K562 (cell line): ENCODE measurements at regions not wholly inside any gene's neighbourhood (a gene's known extent, or its start where the extent isn't known, plus 50 kb on each side); places are given as distances from the start of the nearest gene placed in this dataset.

Source experiments
- GABPB2 ChIP-seq: fragments of 250-450 bp; sonication (Bioruptor Pico); conservative IDR thresholded peaks from 2 replicates; pipeline ENCODE4 v1.5.1; 2021; ENCODE audit warnings: mild to moderate bottlenecking
- JUND ChIP-seq, 2 experiments: IDR thresholded peaks; 2 replicates in 1 of 2; 3 replicates in 1 of 2; pipeline ENCODE4 v1.6.1; 2011; ENCODE audit warnings: borderline replicate concordance in 2 of 2, low read depth in 2 of 2, low read length in 2 of 2, improper control_type of control experiment in 1 of 2, missing biosample characterization in 1 of 2, missing genetic modification characterization in 1 of 2, missing genetic modification reagents in 1 of 2
- MAX ChIP-seq: sonication (generic); formaldehyde crosslinking; IDR thresholded peaks from 2 replicates; pipeline ENCODE4 v1.9.0; 2022; ENCODE audit warnings: mild to moderate bottlenecking, missing genetic modification reagents
- POLR2AphosphoS2 ChIP-seq: IDR thresholded peaks from 2 replicates; pipeline ENCODE4 v1.6.1; 2012; ENCODE audit warnings: low read length, improper control_type of control experiment
- RCOR1 ChIP-seq, 2 experiments: IDR thresholded peaks; 2 replicates each; pipeline ENCODE4 v1.6.1; 2012; ENCODE audit warnings: low read depth in 2 of 2, low read length in 2 of 2, borderline replicate concordance in 1 of 2, improper control_type of control experiment in 1 of 2
- TCF7L2 ChIP-seq: fragments of 150-350 bp; IDR thresholded peaks from 2 replicates; pipeline ENCODE4 v1.6.1; 2016; ENCODE audit warnings: low read depth, mild to moderate bottlenecking, low read length, moderate library complexity
- ZFP36 ChIP-seq: fragments of 150-350 bp; IDR thresholded peaks from 2 replicates; pipeline ENCODE4 v1.6.1; 2018; ENCODE audit warnings: low read length, low read depth; ENCODE audit not compliant: partially characterized antibody
- ZNF41 ChIP-seq: fragments of 250-450 bp; sonication (Bioruptor Pico); conservative IDR thresholded peaks from 2 replicates; pipeline ENCODE4 v1.4.0; 2020; ENCODE audit warnings: mild to moderate bottlenecking
- ZNF785 ChIP-seq: fragments of 250-450 bp; sonication (Bioruptor Pico); IDR thresholded peaks from 2 replicates; pipeline ENCODE4 v1.4.0; 2020; ENCODE audit warnings: mild to moderate bottlenecking

- TF ChIP-seq TCF7L2 = no peak
- TF ChIP-seq RCOR1 (IDR thresholded peaks at IDR 0.05; ENCODE audit: borderline replicate concordance in 1 of 2, low read depth in 2 of 2, low read length in 2 of 2) = no peak
- no peak for TF ChIP-seq POLR2AphosphoS2
- no peak for TF ChIP-seq ZNF41 (CRISPR knock-in tag)
- no peak for TF ChIP-seq GABPB2 (CRISPR knock-in tag)
- no peak for TF ChIP-seq JUND (IDR thresholded peaks at IDR 0.05; ENCODE audit: borderline replicate concordance, low read depth, low read length)
- no peak for TF ChIP-seq JUND (tag; IDR thresholded peaks at IDR 0.05; ENCODE audit: borderline replicate concordance, low read depth, low read length)
- TF ChIP-seq MAX (CRISPR knock-in tag) = no peak
- no peak for TF ChIP-seq ZFP36
- no peak for TF ChIP-seq ZNF785 (CRISPR knock-in tag)
Measured at GRCh38 chr10:55098452-55098851, 297.4 kb upstream of the PCDH15 start.
